Uterus (tissue), 2 donors: ENCODE measurements at regions not wholly inside any gene's neighbourhood (a gene's known extent, or its start where the extent isn't known, plus 50 kb on each side); places are given as distances from the start of the nearest gene placed in this dataset.

Source experiments
- POLR2A ChIP-seq, 2 donors: fragments of 450-650 bp; IDR thresholded peaks; one replicate each; pipeline ENCODE4 v1.6.1; 2016; ENCODE audit warnings: antibody characterized with exemption in 2 of 2, mild to moderate bottlenecking in 1 of 2, moderate library complexity in 1 of 2
- TF ChIP-seq, protein P1 (sequence below), 4 experiments: fragments of 200-600 bp in 2 of 4; fragments of 450-650 bp in 2 of 4; sonication (generic) in 2 of 4; IDR thresholded peaks; one replicate each; pipeline ENCODE4 v1.5.1; 2016 to 2019; ENCODE audit warnings: antibody characterized with exemption in 4 of 4, mild to moderate bottlenecking in 2 of 4, moderate library complexity in 1 of 4

- TF ChIP-seq, protein P1, sequence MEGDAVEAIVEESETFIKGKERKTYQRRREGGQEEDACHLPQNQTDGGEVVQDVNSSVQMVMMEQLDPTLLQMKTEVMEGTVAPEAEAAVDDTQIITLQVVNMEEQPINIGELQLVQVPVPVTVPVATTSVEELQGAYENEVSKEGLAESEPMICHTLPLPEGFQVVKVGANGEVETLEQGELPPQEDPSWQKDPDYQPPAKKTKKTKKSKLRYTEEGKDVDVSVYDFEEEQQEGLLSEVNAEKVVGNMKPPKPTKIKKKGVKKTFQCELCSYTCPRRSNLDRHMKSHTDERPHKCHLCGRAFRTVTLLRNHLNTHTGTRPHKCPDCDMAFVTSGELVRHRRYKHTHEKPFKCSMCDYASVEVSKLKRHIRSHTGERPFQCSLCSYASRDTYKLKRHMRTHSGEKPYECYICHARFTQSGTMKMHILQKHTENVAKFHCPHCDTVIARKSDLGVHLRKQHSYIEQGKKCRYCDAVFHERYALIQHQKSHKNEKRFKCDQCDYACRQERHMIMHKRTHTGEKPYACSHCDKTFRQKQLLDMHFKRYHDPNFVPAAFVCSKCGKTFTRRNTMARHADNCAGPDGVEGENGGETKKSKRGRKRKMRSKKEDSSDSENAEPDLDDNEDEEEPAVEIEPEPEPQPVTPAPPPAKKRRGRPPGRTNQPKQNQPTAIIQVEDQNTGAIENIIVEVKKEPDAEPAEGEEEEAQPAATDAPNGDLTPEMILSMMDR (IDR thresholded peaks at IDR 0.05), result no peak
- no peak for TF ChIP-seq POLR2A (IDR thresholded peaks at IDR 0.05)
Measured at GRCh38 chr14:58815161-58815701, 177.5 kb downstream of the DACT1 start.
